H1 (cell line): ENCODE measurements at regions not wholly inside any gene's neighbourhood (a gene's known extent, or its start where the extent isn't known, plus 50 kb on each side); places are given as distances from the start of the nearest gene placed in this dataset.

Experiments
- SIN3A ChIP-seq, 2 experiments: IDR thresholded peaks in 1 of 2; conservative IDR thresholded peaks in 1 of 2; 2 replicates each; pipeline ENCODE4 v1.6.1; 2011 to 2012; ENCODE audit warnings: low read length in 2 of 2, improper control_type of control experiment in 1 of 2, low read depth in 1 of 2, mild to moderate bottlenecking in 1 of 2

DNA sequence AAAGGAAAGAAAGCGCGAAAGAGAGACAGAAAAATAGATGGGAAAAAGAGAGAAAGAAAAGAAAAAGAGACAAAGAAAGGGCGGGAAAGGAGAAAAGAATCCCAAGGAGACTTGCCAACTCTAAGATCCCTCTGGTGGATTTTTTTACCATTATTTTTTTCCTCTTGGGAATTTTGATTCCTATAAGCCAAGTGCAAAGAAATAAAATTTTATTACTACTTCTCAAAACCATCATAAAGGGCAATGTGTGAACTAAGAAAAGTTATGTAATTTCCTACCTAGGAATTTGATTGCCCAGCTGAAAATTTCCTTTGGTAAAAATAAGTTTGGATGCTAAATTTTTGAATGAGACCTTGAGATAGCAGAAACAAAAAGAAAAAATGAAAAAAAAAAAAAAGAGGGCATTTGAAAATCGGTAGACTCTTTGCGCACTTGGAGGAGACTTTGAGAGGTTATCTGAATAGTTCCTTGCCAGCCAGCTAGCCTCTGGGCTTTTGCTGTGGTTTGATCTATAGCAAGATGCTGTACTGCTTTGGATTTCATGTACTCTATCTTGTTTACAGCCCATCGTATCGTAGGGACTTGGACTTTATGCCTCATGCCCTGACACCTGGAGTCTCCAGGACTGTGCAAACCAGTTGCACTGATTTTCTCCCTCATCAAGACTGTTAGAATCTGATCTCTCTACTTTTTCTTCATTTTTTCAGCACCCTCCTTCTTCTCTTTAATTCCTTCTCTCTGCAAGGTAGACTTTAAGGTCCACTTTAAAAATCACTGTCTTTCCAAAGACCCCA is 535.4 kb upstream of the MKI67 start (continued):
- TF ChIP-seq SIN3A (conservative IDR thresholded peaks at IDR 0.05 in 1 of 2, IDR thresholded peaks at IDR 0.05 in 1 of 2; ENCODE audit: low read depth in 1 of 2, low read length in 2 of 2): no peak
